NCI-H2029 (cell line): ENCODE measurements at regions not wholly inside any gene's neighbourhood (a gene's known extent, or its start where the extent isn't known, plus 50 kb on each side); places are given as distances from the start of the nearest gene placed in this dataset.
"Not testable (repeated sequence)": the region's sequence is repeated elsewhere in the genome, so short reads cannot be mapped to it uniquely, and the experiment has no call there.

Source experiments
- DNase-seq: peaks from one replicate; lab custom pipeline; 2025; lab: John Stamatoyannopoulos, UW

DNA sequence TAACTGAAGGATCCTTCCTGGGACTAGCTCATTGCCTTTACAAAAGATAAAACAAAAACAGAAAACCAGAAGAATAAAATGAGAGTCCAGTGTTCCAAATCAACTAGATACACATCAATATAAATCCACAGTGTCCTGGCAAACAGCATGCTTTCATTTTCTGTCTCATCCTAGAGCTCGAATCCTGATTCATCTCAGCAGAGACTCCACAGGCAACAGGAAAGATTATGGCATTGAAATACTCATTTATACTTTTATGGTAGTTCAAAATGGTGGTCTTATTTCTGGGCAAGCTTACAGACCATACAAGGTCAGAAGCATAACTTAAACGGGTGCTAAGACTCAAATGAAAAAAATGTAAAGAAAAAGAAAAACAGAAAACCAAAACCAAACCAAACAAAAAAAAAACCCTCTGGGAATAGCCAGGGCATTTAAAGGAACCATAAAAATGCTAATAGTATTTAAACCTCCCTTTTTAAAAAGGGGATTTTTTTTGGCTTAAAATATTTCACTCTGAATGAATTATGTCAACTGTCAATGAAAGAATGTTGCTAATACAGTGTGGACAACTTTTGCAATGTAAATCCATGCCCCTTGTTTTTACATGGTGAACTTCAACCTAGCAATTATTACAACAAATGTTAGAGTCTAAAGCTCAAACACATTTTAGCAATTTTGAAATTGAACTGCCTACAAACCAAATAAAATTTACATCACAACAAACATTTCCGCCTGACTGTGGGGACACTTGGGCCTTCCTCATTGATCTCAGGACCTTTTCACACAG, 57.9 kb downstream of the GPR101 start:
- DNase-seq, result no peak

DNA sequence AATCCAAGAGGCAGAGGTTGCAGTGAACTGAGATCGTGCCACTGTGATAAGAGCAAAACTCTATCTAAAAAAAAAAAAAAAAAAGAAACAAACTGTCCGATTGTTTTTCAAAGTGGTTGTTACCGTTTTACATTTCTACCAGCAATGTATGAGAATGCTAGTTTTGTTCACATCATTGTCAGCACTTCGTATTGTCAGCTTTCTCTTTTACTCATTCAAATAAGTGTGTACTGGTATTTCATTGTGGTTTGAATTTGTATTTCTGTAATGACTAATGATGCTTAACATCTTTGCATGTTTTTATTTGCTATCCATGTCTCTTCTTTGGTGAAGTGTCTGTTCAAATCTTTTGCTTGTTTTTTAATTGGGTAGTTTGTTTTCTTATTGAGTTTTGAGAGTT, 65.8 kb downstream of the GPR101 start:
- DNase-seq, result no peak

DNA sequence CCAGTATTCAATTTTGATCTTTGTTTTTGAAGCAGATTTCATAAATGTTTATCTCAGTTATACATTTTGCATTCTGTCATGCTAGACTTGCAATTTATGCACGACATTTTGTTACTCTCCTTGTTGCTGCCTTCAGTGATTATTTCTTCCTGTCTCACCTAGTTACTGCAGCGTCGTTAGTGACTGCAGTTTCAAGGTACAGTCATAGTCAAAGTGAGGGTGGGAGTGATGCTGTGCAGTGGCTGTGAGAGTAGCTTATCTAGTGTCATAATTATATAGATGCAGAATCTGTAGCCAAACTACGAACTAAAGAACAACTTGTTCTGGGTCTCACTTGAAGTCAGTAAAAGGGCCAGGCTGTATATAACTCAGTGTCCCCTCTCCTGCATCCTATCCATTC, 69.8 kb downstream of the GPR101 start:
- DNase-seq, result no peak

DNA sequence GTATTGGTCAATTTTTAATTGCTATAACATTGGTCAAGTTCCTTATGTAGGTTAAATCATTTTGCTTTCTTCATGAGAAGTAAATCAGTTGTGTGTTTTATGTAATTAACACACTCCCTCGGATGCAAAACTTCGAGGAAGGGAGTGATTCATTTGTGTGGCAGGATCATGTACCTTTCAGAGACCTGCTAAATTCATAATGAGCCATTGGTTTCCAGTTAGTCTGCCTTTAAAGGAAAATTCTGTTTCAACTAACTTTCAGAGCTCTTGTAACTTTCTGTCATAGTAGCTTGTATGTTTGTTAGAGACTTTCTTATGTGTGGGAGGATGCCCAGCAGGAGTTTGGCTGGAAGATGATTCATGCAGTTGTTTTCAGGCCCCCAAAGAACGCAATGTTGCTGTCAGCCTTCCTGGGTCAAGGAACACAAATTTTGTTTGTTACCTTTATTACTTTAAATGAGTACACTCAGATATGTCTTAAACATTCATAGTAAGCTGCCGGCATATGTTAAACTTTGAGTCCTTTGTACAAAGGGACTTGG, 72.1 kb downstream of the GPR101 start:
- no peak for DNase-seq

DNA sequence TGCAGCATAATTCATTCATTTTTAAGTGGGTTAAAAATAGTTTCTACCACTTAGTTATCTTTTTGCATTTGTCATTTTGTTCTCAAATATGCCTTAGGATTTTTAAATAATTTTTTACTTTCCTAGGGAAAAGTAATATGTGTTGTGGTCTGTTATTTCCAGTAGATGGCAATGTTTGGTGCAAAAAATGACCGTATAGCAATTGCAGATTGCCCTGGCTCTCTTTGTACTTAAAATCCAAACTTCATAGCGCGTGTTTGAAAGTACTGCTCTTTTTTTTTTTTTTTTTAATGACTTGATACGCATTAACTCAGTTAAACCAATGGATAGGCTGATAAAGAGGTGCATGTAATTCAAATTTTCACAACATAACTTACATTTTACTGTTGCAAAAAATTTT, 74.4 kb upstream of the RBMX start:
- no peak for DNase-seq

DNA sequence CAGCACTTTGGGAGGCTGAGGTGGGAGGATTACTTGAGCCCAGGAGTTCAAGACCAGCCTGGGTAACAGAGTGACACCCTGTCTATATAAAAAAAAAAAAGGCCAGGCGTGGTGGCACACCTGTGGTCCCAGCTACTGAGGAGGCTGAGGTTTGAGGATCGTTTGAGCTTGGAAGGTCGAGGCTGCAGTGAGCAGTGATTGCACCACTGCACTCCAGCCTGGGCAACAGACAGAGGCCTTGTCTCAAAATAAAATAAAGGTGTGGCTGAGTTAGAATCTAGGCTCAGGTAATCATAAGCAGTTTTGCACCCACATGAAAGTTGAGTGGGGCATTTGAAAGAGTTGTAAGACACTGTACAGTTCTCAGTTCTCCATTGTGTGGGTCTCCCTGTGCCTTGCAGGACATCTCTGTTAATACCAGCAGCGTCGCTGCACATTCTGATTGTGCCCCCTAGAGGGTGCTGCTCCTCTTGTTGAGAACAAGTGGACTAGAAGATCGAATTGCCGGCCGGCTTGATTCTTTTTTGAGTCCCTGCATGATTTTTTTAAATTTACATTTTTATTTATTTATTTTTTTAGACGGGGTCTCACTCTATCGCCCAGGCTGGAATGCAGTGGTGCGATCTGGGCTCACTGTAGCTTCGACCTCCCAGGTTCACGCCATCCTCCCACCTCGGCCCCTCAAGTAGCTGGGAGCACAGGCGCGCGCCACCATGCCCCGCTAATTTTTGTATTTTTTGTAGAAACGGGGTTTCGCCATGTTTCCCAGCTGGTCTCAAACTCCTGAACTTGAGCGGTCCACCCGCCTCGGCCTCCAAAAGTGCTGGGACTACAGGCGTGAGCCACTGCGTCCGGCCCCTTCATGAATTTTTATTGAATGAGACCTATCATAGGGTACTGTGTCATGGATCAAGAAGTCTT, 73.6 kb upstream of the RBMX start:
- peak; percentile 39 for DNase-seq

DNA sequence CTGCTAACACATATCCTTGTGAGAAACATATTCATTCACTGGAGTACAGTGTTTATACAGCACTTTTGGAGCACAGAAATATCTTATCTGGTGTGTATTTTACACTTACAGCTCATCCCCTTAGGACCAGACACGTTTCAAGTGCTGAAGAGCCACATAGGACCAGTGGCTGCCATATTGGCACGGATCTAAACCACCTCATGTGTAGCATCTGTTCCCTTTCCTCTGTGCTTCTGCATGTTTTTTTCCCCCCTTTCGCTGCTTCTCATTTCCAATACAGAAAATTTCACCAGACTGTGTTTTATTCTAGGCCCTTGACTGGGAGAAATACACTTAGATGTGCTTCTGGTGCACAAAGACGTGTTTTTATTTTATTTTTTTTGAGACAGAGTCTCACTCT, 69.7 kb upstream of the RBMX start:
- DNase-seq, result no peak

DNA sequence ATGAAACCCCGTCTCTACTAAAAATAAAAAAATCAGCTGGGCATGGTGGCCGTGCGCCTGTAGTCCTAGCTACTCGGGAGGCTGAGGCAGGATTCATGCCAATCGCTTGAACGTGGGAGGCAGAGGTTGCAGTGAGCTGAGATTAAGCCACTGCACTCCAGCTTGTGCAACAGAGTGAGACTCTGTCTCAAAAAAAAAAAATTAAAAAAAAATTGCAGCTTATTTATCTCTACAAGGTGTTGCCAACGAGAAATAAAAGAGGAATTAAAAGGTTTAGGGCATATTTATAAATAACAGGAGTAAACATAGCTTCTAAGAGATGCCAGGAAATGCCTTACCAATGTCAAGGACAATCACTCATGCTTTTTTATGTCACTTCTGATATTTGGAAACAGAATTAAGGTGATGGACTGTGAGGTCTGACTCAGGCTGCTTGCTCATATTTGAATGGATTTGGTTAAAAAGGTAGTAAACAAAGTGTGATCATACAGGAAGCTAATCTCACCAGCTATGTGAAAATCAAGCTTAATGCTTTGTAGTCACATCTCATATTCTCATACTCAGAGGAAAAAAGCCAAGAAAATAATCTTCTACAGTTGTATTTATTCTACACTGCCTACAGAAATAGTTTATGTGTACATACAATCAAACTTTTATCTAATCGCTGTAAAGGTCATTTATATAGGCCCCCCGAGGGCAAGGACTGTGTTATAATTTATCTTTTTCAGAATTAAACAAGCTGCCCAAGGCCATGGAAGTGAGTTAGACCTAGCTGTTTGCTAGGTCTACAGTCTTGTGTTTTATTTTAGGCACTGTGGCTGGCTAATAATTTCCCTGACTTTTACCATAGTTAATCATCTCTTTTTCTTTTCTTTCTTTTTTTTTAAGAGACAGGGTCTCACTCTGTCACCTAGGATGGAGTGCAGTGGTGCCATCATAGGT, 61.1 kb upstream of the RBMX start:
- DNase-seq, result no peak

DNA sequence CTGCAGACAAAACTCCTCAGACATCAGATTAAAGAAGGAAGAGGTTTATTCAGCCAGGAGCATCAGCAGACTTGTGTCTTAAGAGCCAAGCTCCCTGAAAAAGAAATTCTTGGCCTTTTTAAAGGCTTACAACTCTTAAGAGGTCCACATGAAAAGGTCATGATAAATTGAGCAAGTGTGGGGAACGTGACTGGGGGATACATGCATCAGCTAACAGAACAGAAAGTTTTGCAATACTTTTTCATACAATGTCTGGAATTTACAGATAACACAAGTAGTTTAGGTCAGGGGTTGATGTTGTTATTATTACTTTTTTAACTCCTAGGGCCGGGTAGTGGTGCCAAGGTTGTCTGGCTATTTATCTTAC, 55.6 kb upstream of the RBMX start:
- DNase-seq, result no peak

DNA sequence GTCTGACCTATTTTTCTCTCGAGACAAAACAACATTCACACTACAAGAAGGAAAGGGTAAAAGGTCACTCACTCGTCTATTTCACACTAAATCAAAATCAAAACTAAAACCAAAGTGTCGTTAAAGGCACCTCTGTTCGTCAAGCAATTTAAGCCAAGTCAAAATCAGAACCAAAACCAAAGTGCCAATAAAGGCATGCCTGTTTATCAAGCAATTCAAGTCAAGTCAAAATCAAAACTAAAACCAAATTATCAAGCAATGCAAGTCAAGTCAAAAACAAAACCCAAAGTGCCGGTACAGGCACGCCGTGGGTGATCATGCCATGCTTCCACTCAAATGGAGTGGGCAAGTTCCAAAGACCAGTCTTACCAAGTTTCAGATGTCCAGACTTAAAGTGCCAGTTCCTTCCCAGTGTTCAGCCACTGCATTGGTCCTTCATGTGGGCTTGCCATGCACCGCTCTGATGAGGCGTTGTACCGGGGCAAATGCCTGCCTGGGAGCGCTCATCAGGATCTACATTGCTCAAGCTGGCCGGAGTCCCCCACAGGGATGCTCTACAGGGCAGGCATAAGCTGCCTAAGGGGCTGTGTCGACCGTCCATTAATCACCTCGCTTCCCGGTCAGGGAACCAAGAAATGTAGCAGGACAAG, 55.1 kb upstream of the RBMX start:
- not testable (repeated sequence) for DNase-seq

DNA sequence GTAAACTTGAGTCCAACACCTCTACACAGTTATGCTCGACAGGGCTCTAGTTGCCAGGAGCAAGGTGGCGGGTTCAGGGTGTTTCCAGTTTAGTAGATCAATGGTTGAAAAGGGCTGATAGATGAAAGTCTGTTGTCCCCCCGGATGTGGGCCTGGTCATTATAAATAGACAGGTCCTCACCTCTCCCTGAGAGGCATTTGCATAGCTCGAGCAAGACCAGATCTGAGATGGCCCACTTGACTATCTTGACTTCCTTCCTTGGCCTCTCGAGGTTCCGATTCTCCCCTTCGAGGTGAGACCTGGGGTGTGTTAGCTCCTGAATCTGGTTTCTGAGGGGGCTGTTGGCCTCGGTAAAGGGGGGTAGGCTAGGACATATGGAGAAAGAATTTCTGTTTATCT, 54.1 kb upstream of the RBMX start:
- DNase-seq, result not testable (repeated sequence)

DNA sequence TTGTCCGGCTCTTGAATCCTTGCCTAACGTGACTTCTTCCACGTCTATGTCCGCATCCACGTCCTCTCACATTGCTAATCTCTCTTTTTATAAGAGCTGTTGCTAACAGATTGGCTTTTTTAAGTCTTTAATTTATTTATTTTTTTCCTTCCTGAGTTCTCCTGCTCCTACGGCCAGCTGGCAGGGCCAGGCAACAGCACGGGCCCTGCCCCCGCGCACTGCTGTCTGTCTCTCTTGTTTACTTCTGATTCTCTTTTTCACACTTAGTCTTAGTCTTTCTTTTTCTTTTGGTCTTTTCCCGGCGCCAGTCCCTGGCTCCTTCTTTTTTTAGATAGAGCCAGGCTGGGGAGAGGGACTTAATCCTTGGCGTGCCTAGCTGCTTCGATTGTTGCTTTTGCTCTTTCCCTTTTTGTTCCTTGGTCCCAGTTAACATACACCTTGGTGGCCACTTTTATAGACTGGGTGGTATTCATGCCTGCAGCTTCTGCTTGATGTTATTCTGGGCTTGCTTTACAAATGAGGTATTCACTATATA, 53.2 kb upstream of the RBMX start:
- no peak for DNase-seq

DNA sequence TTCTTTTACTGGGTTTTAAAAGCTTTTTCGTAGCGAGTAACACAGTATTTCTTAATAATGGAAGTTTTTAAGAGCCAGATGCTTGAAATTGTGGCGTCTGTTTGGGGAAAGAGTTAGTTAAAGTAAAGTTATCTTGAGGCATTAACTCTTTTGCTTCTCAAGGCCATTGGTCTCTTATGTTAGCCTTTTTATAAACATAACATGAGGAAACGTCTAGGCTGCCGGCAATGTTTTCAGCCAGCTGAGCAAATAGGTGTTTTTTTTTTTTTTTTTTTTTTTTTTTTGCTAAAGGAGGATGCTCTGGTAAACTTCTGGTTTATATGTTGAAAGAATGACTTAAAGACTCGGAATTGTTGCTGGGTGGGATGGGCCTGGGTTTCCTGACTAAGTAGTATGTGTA, 51.1 kb upstream of the RBMX start:
- no peak for DNase-seq
